Right kidney (tissue), 1 donor: ENCODE measurements at regions not wholly inside any gene's neighbourhood (a gene's known extent, or its start where the extent isn't known, plus 50 kb on each side); places are given as distances from the start of the nearest gene placed in this dataset.
A peak's percentile ranks its signal among the peaks of the same experiment; 100 is the strongest.
"Not testable (repeated sequence)": the region's sequence is repeated elsewhere in the genome, so short reads cannot be mapped to it uniquely, and the experiment has no call there.

Experiments
- DNase-seq: peaks from one replicate; pipeline ENCODE4 v3.0.0-alpha.2; 2016

DNA sequence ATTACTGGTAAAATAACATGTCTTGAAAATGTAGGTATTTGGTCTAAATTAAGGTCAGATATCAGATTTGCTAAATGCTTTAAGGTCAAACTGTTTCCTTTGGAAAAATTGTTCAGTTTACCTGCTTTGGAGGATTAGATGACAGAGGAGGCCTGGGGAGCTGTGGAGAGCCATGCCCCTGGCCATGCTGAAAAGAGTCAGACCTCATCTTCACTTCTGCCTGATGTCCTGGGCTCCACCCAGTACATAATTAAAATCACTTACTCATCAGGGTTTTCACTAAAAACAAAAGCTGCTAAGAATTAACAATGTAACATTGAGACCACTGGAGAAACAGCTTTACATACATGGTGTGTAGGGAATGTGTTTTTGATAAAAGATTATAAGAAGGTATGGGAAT lies 60.8 kb upstream of the UNC93A start:
- DNase-seq = no peak

DNA sequence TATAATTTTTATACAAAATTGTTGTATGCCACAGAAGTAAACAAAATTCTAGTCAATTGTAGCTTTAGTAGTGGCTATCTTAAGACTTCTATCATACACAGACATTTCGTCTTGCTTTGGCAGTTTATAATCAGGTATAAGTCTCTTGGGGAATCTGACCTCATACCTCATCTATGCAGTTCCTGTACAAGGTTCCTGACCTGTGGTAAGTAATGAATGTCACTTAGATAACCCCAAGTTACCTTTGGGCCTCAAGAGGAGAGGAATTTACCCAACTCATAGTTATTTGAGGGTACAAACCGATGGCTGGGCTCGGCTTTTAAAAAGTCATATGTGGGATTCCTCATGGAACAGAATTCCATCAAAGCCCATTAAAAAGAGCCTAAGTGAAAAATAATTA lies 58.8 kb upstream of the UNC93A start:
- DNase-seq = no peak

DNA sequence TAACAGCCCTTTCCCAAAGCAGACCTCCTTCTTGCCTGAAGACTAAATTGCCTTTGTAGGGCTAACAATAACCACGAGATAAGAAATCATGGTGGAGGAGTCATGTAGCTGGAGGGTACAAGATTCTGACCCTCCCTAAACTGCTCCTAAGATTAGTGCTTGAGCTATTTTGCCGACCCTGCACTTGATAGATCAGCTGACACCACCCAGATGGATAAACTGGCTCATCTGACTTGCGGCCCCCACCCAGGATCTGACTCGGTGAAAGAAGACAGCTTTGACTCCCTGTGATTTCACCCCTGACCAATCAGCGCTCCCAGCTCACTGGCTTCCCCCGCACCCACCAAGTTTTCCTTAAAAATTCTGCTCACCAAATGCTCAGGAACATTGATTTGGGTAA lies 57.6 kb upstream of the UNC93A start:
- no peak for DNase-seq

DNA sequence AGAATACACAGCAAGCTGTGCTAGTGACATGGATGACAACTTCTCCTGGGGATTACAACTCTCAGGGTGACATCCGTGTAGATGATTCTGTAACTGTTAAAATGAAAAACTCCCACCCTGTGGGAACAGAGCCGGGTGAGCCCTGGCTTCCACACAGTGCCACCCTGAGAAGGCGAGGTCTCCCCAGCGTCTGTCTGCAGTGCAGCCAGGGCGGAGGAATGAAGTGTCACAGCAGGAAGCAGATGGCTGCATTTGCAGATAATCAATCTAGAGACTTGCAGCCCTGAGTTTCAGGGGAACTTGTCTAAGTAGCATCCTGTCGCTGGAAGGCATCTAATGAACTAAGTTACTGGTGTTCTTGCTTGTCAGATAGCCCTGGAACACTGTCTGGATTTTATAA lies 56.5 kb upstream of the UNC93A start:
- DNase-seq = not testable (repeated sequence)

DNA sequence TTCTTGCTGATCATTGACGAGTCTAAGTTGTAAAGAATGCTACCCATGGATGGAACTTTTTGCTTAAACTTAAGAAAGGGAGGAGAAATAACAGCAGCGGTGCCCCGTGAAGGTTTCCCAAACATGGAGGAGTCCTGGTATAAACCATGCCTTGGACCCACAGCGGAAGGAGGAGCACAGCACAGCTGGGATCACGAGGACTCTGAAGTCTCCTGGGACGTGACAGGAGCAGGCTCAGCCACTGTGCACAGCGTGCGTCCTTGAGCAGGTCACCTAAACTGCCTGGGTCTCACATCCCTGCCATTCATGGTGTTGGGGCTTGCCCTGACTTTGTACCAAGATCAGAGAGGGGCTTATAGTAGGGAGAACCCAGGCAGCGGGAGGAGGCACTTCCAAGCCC lies 56.1 kb upstream of the UNC93A start:
- DNase-seq = no peak

DNA sequence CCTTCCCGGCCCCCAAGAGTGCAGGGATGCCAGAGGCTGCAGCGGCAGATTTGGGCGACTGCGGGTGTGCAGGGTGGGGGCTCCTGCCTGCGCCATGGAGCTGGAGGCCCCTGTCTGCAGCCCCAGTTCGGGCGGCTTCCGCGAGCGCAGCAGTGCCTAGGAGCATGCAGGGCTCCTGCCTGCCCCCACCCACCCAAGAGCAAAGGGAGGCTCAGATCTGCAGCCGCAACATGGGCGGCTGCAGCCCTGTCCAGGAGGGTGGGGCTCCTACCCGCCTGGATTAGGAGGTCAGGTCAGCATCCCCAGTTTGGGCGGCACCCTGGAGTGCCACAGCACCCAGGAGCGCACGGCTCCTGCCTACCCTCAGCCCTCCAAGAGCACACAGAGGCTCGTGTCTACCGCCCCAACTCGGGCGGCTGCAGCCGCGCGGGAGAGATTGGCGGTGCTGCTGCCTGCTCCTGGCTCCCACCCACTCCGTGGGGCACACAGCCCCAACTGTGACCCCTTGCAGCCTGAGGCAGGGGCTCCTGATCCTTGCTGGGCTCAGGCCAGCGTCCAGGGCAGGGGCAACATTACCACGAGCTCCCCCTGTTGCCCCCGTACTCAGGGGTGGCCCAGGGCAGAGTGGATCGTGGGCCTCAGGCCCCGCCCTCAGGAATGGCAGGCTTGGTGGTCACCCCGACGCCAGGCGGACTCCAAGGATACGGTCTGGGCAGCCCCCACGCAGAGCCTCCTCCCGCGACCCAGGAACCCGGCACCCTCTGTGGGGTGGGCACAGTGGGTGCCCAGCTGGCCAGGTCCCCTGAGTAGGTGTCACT lies 55.5 kb upstream of the UNC93A start:
- no peak for DNase-seq

DNA sequence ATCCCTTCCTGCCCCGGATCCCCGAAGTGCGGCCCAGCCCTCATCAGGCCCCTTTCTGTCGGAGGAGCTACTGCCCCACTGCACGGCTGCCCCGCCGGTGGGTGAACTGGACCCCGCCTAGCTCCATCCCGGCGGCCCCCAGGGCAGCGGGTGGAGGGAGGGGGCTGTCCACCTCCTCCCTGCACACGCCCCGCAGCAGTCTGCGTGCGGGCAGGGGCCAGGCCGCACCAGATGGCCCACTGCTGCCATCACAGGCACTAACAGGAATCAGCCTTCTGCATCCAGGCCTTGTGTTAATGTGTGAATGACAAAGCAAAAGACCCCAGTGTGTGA lies 54.9 kb upstream of the UNC93A start:
- no peak for DNase-seq

DNA sequence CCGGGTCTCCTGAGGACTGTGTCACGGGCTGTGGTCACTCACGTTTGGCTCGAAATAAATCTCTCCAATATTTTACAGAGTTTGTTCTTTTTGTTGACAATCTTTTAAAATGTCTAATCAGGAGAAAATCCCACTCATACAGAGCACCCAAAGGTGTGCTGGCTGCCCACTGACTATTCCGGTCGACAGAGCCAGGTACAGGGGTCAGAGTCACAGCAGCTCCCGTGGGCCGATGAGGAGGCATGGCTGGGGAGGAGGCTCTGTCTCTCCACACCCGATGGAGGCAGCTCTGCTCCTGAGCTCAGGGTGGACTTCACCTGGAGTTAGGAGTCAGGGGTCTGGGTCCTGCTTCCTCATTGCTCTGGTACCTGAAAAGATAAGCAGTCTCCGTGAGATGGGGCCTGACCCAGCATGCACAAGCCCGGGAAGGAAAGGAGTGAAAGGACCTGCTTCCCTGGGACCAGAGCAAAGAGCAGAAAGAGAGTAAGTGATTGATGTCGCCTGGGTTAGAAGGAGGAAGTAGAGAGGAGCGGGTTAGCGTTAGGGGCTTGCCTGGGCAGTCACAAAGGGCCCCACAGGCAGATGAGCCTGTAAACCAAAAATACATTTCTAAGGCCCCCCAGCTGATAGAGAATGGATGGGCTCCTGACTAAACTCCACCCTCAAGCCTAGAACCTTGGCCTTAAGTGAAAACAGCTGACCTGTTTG lies 53.5 kb upstream of the UNC93A start:
- DNase-seq = peak; percentile 44

DNA sequence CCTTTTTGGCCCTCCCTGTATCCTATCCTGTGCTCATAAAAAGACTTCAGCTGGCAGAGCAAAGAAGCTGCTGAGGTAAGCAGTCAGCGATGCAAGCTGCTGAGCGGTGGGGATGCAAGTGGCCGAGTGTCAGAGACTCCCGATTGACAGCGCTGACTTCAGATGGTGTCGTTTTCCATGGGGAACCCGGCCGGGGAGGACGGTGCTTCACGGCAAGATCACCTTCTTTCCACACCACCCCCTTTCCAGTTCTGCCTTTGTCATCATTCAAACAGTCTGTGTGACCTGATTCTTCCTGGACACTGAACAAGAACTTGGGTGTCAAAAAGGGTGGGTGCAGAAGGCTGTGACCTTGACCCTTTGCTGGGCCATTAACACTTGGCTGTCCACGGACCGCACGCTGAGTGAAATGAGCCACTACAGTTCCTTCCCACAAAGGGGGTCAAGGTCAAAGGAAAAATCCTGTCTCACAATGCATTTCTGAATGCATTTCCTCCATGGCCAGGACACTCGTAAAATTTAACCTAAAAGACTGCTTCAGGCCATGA lies 52.9 kb upstream of the UNC93A start:
- peak; percentile 42 for DNase-seq

DNA sequence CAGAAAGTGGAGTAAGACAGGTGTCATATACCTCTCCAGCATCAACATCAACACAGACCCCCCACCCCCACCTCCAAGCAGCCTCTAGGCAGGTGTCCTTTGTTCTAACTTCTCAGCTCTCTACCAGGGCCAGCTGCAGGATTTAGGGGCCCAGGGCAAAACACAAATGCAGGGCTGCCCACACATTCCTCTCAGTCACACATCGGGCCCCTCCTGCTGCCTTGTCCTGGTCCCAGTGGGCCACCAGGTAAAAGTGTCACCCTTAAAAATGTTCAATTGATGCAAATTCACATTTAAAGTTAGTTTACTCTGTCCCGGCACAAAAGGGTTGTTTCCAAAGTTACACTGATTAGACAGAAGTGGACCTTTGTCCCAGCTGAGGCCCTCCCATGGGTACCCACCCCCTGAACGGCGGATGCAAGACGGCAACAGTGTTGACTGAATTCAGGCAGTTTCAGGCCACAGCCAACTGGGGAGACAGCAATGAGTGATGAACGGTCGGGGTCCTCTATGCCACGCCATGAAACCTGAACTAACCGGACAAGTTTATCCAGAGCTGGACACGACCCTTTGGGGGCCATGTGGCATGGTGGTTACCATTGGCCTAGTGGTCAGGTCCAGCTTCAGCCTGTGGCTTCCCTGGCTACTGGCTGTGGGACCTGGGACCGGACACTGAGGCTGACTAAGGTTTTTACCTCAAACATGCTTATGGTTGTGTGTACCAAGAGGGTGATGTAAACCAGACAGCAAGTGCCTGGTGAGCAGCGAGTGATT lies 52.2 kb upstream of the UNC93A start:
- peak; percentile 16 for DNase-seq

DNA sequence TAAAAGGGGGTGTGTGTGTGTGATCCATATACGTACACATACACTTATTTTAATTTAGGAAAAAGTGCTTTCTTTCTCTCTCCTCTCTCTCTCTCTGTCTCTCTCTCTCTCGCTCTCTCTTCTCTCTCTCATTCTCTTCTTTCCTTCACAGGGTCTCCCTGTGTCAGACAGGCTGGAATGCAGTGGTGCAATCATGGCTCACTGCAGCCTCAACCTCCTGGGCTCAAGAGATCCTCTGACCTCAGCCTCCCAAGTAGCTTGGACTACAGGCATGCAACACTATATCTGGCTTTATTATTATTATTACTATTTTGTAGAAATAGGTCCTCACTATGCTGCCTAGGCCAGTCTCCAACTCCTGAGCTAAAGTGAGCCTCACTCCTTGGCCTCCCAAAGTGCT lies 51.6 kb upstream of the UNC93A start:
- DNase-seq = not testable (repeated sequence)

DNA sequence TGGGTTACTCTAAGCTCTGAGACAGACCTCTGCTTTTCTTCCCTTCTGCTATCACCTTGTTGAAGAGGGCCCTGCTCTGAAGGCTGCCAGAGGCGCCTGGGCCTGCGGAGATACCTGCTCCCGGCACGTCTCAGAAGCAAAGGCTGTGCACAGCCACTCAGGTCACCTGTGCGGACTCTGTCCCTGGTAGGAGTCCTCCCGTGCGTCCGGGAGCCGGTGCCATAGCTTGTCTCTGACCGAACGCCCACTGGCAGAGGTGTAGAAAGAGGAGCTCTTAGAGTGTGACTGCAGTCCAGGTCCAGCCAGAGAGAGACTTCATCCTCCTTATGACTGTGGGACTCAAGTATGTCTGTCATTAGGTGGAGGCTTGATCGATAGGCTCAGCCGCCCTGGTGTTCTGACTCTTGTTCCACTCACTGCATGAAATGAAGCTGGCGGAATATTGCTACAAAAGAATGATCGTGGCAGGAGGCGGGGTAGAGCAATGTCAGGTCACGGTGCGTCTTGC lies 51.0 kb upstream of the UNC93A start:
- peak; percentile 22 for DNase-seq
